GM12864 (cell line): ENCODE measurements at regions not wholly inside any gene's neighbourhood (a gene's known extent, or its start where the extent isn't known, plus 50 kb on each side); places are given as distances from the start of the nearest gene placed in this dataset.

Experiments
- DNase-seq: peaks from one replicate; pipeline ENCODE4 v3.0.0-alpha.2; 2011; ENCODE audit warnings: low read depth
- H3K4me3 ChIP-seq: 2 replicates; pipeline ENCODE4 v1.5.1; 2011; ENCODE audit warnings: mild to moderate bottlenecking, low read depth, low read length, control low read depth
- CTCF ChIP-seq: IDR thresholded peaks from 2 replicates; pipeline ENCODE4 v1.5.1; 2011; ENCODE audit warnings: low read depth, mild to moderate bottlenecking, moderate library complexity, low read length, control low read depth, inconsistent platforms; ENCODE audit errors: missing control alignments

GRCh38 chr3:59257506-59257905 is 207.7 kb upstream of the CFAP20DC start:
- no peak for DNase-seq
- H3K4me3 ChIP-seq, result no peak overlapping the region
- no peak for TF ChIP-seq CTCF

- DNase-seq, result no peak
- no peak overlapping the region for H3K4me3 ChIP-seq
- no peak for TF ChIP-seq CTCF
Measured at GRCh38 chr3:59256230-59256629, 206.4 kb upstream of the CFAP20DC start.

GRCh38 chr3:59254976-59255375 is 205.2 kb upstream of the CFAP20DC start:
- no peak for TF ChIP-seq CTCF
- no peak overlapping the region for H3K4me3 ChIP-seq
- no peak for DNase-seq

GRCh38 chr3:59254433-59254832 is 204.6 kb upstream of the CFAP20DC start:
- TF ChIP-seq CTCF, result no peak
- H3K4me3 ChIP-seq, result no peak overlapping the region
- no peak for DNase-seq

- no peak for DNase-seq
- TF ChIP-seq CTCF, result no peak
- no peak overlapping the region for H3K4me3 ChIP-seq
Measured at GRCh38 chr3:59253523-59253922, 203.7 kb upstream of the CFAP20DC start.

- no peak for DNase-seq
- no peak for TF ChIP-seq CTCF
Measured at GRCh38 chr3:59251869-59252268, 202.0 kb upstream of the CFAP20DC start.

GRCh38 chr3:59250600-59250999 is 200.8 kb upstream of the CFAP20DC start:
- H3K4me3 ChIP-seq, result no peak overlapping the region
- no peak for DNase-seq
- no peak for TF ChIP-seq CTCF

More at GRCh38 chr3:59251869-59252268, 202.0 kb upstream of the CFAP20DC start:
- H3K4me3 ChIP-seq, result no peak overlapping the region
